AG08395 (cell line): ENCODE measurements at regions not wholly inside any gene's neighbourhood (a gene's known extent, or its start where the extent isn't known, plus 50 kb on each side); places are given as distances from the start of the nearest gene placed in this dataset.

Experiments
- DNase-seq: peaks from one replicate; pipeline ENCODE4 v3.0.0; 2012; ENCODE audit warnings: mixed read lengths, low spot score

GRCh38 chr2:153196378-153197058 is 282.0 kb downstream of the RPRM start:
- DNase-seq = no peak

- no peak for DNase-seq
Measured at GRCh38 chr2:153195342-153195741, 283.2 kb downstream of the RPRM start.

- no peak for DNase-seq
Measured at GRCh38 chr2:153189091-153189888, 289.3 kb downstream of the RPRM start.

GRCh38 chr2:153179808-153180207 is 298.8 kb downstream of the RPRM start:
- DNase-seq = no peak

- DNase-seq = no peak
Measured at GRCh38 chr2:153169609-153170008, 309.0 kb downstream of the RPRM start.

- DNase-seq = no peak
Measured at GRCh38 chr2:153165021-153165420, 313.5 kb downstream of the RPRM start.

GRCh38 chr2:153163055-153163454 is 315.5 kb downstream of the RPRM start:
- no peak for DNase-seq

GRCh38 chr2:153156743-153157142 is 321.8 kb downstream of the RPRM start:
- no peak for DNase-seq

GRCh38 chr2:153152036-153152435 is 326.5 kb downstream of the RPRM start:
- DNase-seq = no peak

- DNase-seq = no peak
Measured at GRCh38 chr2:153145470-153145978, 333.0 kb downstream of the RPRM start.

GRCh38 chr2:153143540-153143939 is 335.0 kb downstream of the RPRM start:
- DNase-seq = no peak

- no peak for DNase-seq
Measured at GRCh38 chr2:153140498-153140897, 338.1 kb downstream of the RPRM start.

GRCh38 chr2:153138651-153139375 is 339.7 kb downstream of the RPRM start:
- DNase-seq = no peak

GRCh38 chr2:153136216-153136615 is 342.3 kb downstream of the RPRM start:
- no peak for DNase-seq

GRCh38 chr2:153134725-153135124 is 343.8 kb downstream of the RPRM start:
- DNase-seq = no peak

GRCh38 chr2:153133716-153134115 is 344.8 kb downstream of the RPRM start:
- DNase-seq = no peak

GRCh38 chr2:153132418-153132817 is 346.1 kb downstream of the RPRM start:
- no peak for DNase-seq

- DNase-seq = no peak
Measured at GRCh38 chr2:153115141-153115540, 363.4 kb downstream of the RPRM start.

GRCh38 chr2:153110486-153110885 is 368.1 kb downstream of the RPRM start:
- DNase-seq = no peak

GRCh38 chr2:153109793-153110192 is 368.8 kb downstream of the RPRM start:
- no peak for DNase-seq

- no peak for DNase-seq
Measured at GRCh38 chr2:153106802-153107477, 371.6 kb downstream of the RPRM start.
